ENCODE measurements at regions not wholly inside any gene's neighbourhood (a gene's known extent, or its start where the extent isn't known, plus 50 kb on each side); places are given as distances from the start of the nearest gene placed in this dataset.
A peak's percentile ranks its signal among the peaks of the same experiment; 100 is the strongest.

GRCh38 chr13:50320271-50320862 lies 305.1 kb downstream of the KCNRG start:
- H4K20me1 ChIP-seq (ENCODE audit: control insufficient read depth, insufficient read depth, low read length, poor library complexity, severe bottlenecking) = no peaks in the 10 kb centered on the region
- H3K27ac Mint-ChIP-seq = no peak overlapping the region
- H3K27me3 Mint-ChIP-seq = no peaks in the 10 kb centered on the region
- H3K4me1 ChIP-seq (ENCODE audit: control insufficient read depth in 2 of 2, insufficient read depth in 2 of 2, low read length in 2 of 2) = peaks cover 7 to 8% of the 10 kb centered on the region in 2 donors
- DNase-seq (no peak), ATAC-seq (ENCODE audit: low read depth) (no peak)
- H3K9me3 Mint-ChIP-seq (ENCODE audit: insufficient read depth) = peaks cover 3% of the 10 kb centered on the region
- H3K9me3 ChIP-seq (ENCODE audit: control extremely low read depth in 1 of 3, control insufficient read depth in 2 of 3, insufficient read depth in 1 of 3, low read length in 2 of 3) = peaks cover 0 to 4% (median 2%) of the 10 kb centered on the region in 3 donors
- no peaks in the 10 kb centered on the region for H3K36me3 ChIP-seq (replicated peaks in 1 of 2; ENCODE audit: control extremely low read depth in 1 of 2, control insufficient read depth in 1 of 2, extremely low read depth in 1 of 2, insufficient read depth in 2 of 2, low read length in 1 of 2)
- no peak overlapping the region for H3K4me3 ChIP-seq (ENCODE audit: control extremely low read depth in 1 of 5, extremely low read depth in 1 of 5, insufficient read depth in 1 of 5, low read depth in 2 of 5, low read length in 4 of 5)
- ChIA-PET POLR2A (no interaction called here), CTCF (interaction anchor here (1.1 to 1.6 kb wide), 2 partner anchors 13 to 481 kb away, joined by 4 to 5 read pairs; no protein-coding TSS in a partner anchor)
- no peak overlapping the region for H3K4me3 Mint-ChIP-seq
- peaks cover 10% of the 10 kb centered on the region for H3K4me1 Mint-ChIP-seq
- H3K4me2 ChIP-seq (replicated peaks; ENCODE audit: low read depth, low read length, poor library complexity, severe bottlenecking) = no peak overlapping the region
- H3K27ac ChIP-seq (ENCODE audit: low read length in 2 of 2) = no peak overlapping the region
- peak overlapping the region; percentile 57 for H2AFZ ChIP-seq (ENCODE audit: insufficient read depth, low read depth, low read length, poor library complexity, severe bottlenecking)
- H3K9ac ChIP-seq (ENCODE audit: low read length) = no peak overlapping the region
- no CpG with 5 or more reads among the region's 1 CpG for WGBS (ENCODE audit: insufficient coverage)
- TF ChIP-seq EZH2 (IDR thresholded peaks at IDR 0.05; ENCODE audit: borderline replicate concordance, insufficient read depth, low read depth, low read length, poor library complexity, severe bottlenecking) = no peak
- no peaks in the 10 kb centered on the region for H3K79me2 ChIP-seq (ENCODE audit: control insufficient read depth, insufficient read depth, low read length)
- intact Hi-C loops (cut with micrococcal nuclease) = no loop called here
- no peaks in the 10 kb centered on the region for H3K27me3 ChIP-seq (replicated peaks in 1 of 4; ENCODE audit: control extremely low read depth in 1 of 4, control insufficient read depth in 3 of 4, insufficient read depth in 4 of 4, low read length in 3 of 4)

DNA sequence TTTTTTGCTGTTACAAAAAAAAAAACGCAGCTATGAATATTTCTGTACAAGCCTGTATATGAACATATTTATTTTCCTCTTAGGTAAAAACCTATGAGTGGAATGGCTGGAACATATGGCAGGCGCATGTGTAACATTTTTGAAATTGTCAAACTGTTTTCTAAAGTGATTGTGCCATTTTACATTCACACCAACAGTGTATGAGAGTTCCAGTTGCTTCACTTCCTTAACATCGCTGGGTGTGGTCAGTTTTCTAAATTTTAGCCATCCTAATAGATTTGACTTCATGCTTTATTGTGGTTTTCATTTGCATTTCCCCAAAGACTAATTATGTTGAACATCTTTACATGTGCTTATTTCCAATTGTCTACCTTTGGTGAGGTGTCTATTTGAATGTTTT lies 306.8 kb downstream of the KCNRG start:
- H3K4me2 ChIP-seq (replicated peaks; ENCODE audit: low read depth, low read length, poor library complexity, severe bottlenecking) = no peak overlapping the region
- H3K4me1 Mint-ChIP-seq = peaks cover 10% of the 10 kb centered on the region
- no peak overlapping the region for H3K4me3 ChIP-seq (ENCODE audit: control extremely low read depth in 1 of 5, extremely low read depth in 1 of 5, insufficient read depth in 1 of 5, low read depth in 2 of 5, low read length in 4 of 5)
- no peaks in the 10 kb centered on the region for H4K20me1 ChIP-seq (ENCODE audit: control insufficient read depth, insufficient read depth, low read length, poor library complexity, severe bottlenecking)
- H3K79me2 ChIP-seq (ENCODE audit: control insufficient read depth, insufficient read depth, low read length) = no peaks in the 10 kb centered on the region
- POLR2A ChIA-PET = no interaction called here
- no peak overlapping the region for H3K9ac ChIP-seq (ENCODE audit: low read length)
- no peak overlapping the region for H2AFZ ChIP-seq (ENCODE audit: insufficient read depth, low read depth, low read length, poor library complexity, severe bottlenecking)
- intact Hi-C loops (cut with micrococcal nuclease) = no loop called here
- ATAC-seq (ENCODE audit: low read depth) (no peak), DNase-seq (no peak)
- H3K9me3 ChIP-seq (ENCODE audit: control extremely low read depth in 1 of 3, control insufficient read depth in 2 of 3, insufficient read depth in 1 of 3, low read length in 2 of 3) = peaks cover 0 to 4% (median 2%) of the 10 kb centered on the region in 3 donors
- no peak overlapping the region for H3K27ac ChIP-seq (ENCODE audit: low read length in 2 of 2)
- H3K27ac Mint-ChIP-seq = no peak overlapping the region
- WGBS (ENCODE audit: insufficient coverage) = no CpG with 5 or more reads among the region's 3 CpGs
- H3K27me3 ChIP-seq (replicated peaks in 1 of 4; ENCODE audit: control extremely low read depth in 1 of 4, control insufficient read depth in 3 of 4, insufficient read depth in 4 of 4, low read length in 3 of 4) = no peaks in the 10 kb centered on the region
- CTCF ChIA-PET = interaction anchor here (1.3 kb wide), 1 partner anchor 325 kb away, joined by 3 read pairs; the partner anchor contains the start of gene TRIM13
- H3K4me1 ChIP-seq (ENCODE audit: control insufficient read depth in 2 of 2, insufficient read depth in 2 of 2, low read length in 2 of 2) = peaks cover 7 to 8% of the 10 kb centered on the region in 2 donors
- no peaks in the 10 kb centered on the region for H3K36me3 ChIP-seq (replicated peaks in 1 of 2; ENCODE audit: control extremely low read depth in 1 of 2, control insufficient read depth in 1 of 2, extremely low read depth in 1 of 2, insufficient read depth in 2 of 2, low read length in 1 of 2)
- peaks cover 3% of the 10 kb centered on the region for H3K9me3 Mint-ChIP-seq (ENCODE audit: insufficient read depth)
- TF ChIP-seq EZH2 (IDR thresholded peaks at IDR 0.05; ENCODE audit: borderline replicate concordance, insufficient read depth, low read depth, low read length, poor library complexity, severe bottlenecking) (no peak), CTCF (IDR thresholded peaks at IDR 0.05) (no peak)
- no peaks in the 10 kb centered on the region for H3K27me3 Mint-ChIP-seq
- H3K4me3 Mint-ChIP-seq = no peak overlapping the region
